ENCODE measurements at regions not wholly inside any gene's neighbourhood (a gene's known extent, or its start where the extent isn't known, plus 50 kb on each side); places are given as distances from the start of the nearest gene placed in this dataset.

DNA sequence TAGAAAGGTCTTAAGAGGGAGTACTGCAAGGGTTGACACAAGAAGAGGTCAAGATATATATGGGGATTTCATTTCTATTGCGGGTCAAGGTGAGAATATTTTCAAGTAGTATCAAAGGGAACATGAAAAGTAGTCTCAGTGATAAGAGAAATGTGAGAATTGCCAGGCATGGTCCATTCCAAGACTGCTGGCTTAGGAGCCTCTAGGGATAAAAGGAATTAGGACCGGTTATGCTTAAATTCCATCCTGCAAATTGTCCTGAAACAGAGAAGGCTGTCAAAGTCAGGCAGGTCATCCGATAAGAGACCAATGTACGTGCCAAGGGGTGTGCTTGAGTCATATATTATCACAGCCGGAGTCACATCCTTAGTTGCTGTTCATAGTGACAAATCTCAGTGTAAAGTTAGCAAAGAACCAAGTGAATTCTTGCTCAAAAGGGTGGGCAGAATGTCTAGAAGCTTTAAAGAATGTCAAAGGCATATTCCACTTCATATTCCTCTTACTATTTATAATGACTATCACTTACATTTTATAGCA lies 133.6 kb downstream of the CBLL2 start:
- TF ChIP-seq POLR2A (IDR thresholded peaks at IDR 0.05; ENCODE audit: low read depth, low read length), result no peak
- TF ChIP-seq EZH2 (IDR thresholded peaks at IDR 0.05; ENCODE audit: borderline replicate concordance, low read depth, low read length, severe bottlenecking), result no peak
- no peak for TF ChIP-seq CTCF (IDR thresholded peaks at IDR 0.05; ENCODE audit: extremely low read depth in 1 of 2, insufficient read depth in 1 of 2, low read depth in 1 of 2, low read length in 2 of 2)
- TF ChIP-seq FOS (IDR thresholded peaks at IDR 0.05; ENCODE audit: borderline replicate concordance, insufficient read depth, low read length), result peak; percentile 65
- peak; percentile 49 for TF ChIP-seq POLR2AphosphoS5 (IDR thresholded peaks at IDR 0.05; ENCODE audit: insufficient read depth, low read depth, low read length)
- TF ChIP-seq JUN (IDR thresholded peaks at IDR 0.05; ENCODE audit: borderline replicate concordance, insufficient read depth, insufficient read length, low read depth), result peak; percentile 41
